CD4-positive, alpha-beta memory T cell (primary cell): ENCODE measurements at regions not wholly inside any gene's neighbourhood (a gene's known extent, or its start where the extent isn't known, plus 50 kb on each side); places are given as distances from the start of the nearest gene placed in this dataset.

Source experiments
- CTCF ChIA-PET: fragments of 350-600 bp; sonication (Branson Sonifier 250); formaldehyde crosslinking; loops from one replicate; lab custom pipeline; 2021; ENCODE audit warnings: inconsistent platforms; ENCODE audit not compliant: partially characterized antibody; lab: Charles Lee
- POLR2A ChIA-PET: fragments of 350-600 bp; sonication (Branson Sonifier 250); formaldehyde crosslinking; loops from one replicate; lab custom pipeline; 2021; ENCODE audit not compliant: partially characterized antibody; lab: Charles Lee
- DNase-seq, 5 donors: peaks; one replicate each; pipeline versions ENCODE4 v3.0.0 to v3.0.0-alpha.2; 2020 to 2022; ENCODE audit warnings: mixed read lengths in 1 of 5
- H3K27ac ChIP-seq: one replicate; pipeline ENCODE4 v1.7.0; 2013; ENCODE audit warnings: low read depth, low read length
- H3K27me3 ChIP-seq: 2 replicates; pipeline ENCODE4 v1.7.0; 2013; ENCODE audit warnings: mild to moderate bottlenecking, low read length, moderate library complexity; ENCODE audit not compliant: insufficient read depth
- H3K36me3 ChIP-seq: 2 replicates; pipeline ENCODE4 v1.7.0; 2013; ENCODE audit warnings: mild to moderate bottlenecking, low read length, moderate library complexity; ENCODE audit not compliant: insufficient read depth
- H3K4me1 ChIP-seq: 2 replicates; pipeline ENCODE4 v1.7.0; 2013; ENCODE audit warnings: mild to moderate bottlenecking, low read length, moderate library complexity; ENCODE audit not compliant: insufficient read depth
- H3K4me3 ChIP-seq, 2 donors: one replicate each; pipeline ENCODE4 v1.7.0; 2013; ENCODE audit warnings: low read length in 2 of 2, mild to moderate bottlenecking in 1 of 2
- H3K9me3 ChIP-seq, 2 donors: one replicate each; pipeline ENCODE4 v1.7.0; 2013; ENCODE audit warnings: low read length in 2 of 2, control low read depth in 1 of 2; ENCODE audit not compliant: control insufficient read depth in 1 of 2
- H3K27ac Mint-ChIP-seq, 7 donors: one replicate each; pipeline ENCODE4 v1.8.0; 2020 to 2021; ENCODE audit warnings: mixed read lengths in 7 of 7, mild to moderate bottlenecking in 6 of 7, inconsistent platforms in 3 of 7, moderate library complexity in 3 of 7
- H3K27me3 Mint-ChIP-seq, 2 donors: one replicate each; pipeline ENCODE4 v1.8.0; 2020 to 2021; ENCODE audit warnings: mixed read lengths in 2 of 2
- H3K36me3 Mint-ChIP-seq, 2 donors: one replicate each; pipeline ENCODE4 v1.8.0; 2020 to 2021; ENCODE audit warnings: mixed read lengths in 2 of 2, inconsistent platforms in 1 of 2, mild to moderate bottlenecking in 1 of 2
- H3K4me1 Mint-ChIP-seq, 4 donors: one replicate each; pipeline ENCODE4 v1.8.0; 2020 to 2021; ENCODE audit warnings: mixed read lengths in 4 of 4, mild to moderate bottlenecking in 1 of 4
- H3K4me3 Mint-ChIP-seq, 8 donors: one replicate each; pipeline ENCODE4 v1.8.0; 2020 to 2021; ENCODE audit warnings: mixed read lengths in 8 of 8, mild to moderate bottlenecking in 7 of 8, moderate library complexity in 6 of 8, inconsistent platforms in 3 of 8
- H3K9me3 Mint-ChIP-seq, 8 donors: one replicate each; pipeline ENCODE4 v1.8.0; 2020 to 2021; ENCODE audit warnings: mixed read lengths in 8 of 8, mild to moderate bottlenecking in 5 of 8, inconsistent platforms in 3 of 8, moderate library complexity in 1 of 8
- intact Hi-C: fragments of 100-400 bp; cut with micrococcal nuclease; formaldehyde crosslinking; loops from one replicate; pipeline ENCODE4 v1.15.1; 2023

DNA sequence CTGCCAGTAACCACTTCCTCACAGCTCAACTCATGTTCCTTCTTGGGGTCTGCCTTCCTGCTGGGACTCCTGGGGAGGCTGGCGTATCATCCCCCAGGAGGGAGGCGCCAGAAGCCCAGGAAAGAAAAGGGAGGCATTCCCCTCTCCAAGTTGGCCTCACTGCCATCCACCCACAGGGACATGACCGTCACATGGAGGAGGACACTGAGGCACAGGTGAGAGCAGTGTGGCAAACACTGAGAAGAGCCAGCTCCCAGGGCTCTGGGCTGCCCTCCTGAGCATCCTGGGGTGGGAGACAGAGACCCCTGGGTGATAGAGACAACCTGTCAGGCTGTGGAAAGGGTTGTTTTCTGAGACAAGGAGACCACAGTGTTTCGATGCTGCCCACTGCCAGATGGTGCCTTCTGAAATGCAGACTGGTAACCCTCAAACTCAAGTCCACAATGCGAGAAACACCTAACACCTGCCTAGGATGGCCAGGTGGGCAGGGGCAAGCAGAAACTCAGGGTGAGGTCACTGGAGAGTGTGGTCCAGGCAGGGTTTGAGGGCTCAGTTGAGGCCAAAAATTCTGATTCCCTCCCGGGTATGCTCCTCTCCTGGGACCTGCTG lies 1722.1 kb downstream of the TP53TG3F start:
- no peaks in the 10 kb centered on the region for H3K36me3 Mint-ChIP-seq

DNA sequence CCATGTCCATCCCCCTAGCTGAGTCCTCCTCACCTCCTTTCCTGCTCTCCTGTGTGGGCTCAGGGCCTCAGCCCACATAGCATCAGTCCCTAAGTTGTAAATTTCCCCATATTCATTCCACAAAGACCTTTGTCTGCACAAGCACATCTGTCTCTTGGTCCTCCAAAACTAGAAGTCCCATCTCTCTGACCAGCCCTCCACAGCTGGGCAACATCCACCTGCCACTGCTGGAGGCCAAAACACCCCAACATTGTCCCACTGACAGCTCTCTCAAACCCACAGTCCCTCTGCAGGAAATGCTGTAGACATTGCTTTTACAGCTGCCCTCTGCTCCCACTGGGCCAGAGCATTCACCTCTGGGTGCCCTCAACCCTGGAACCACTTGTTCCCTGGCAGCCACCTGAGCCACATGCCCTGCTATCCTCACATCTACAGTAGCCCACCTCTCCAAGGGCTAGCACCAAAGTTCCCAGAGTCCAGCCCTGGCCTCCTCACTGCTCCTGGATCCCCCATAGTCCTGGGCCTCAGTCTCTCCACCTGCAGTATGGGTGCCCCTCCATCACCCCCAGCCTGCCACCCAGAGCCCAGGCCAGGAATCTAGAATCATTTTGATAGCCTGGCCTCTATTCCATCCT lies 1722.7 kb downstream of the TP53TG3F start:
- H3K4me3 ChIP-seq = no peak overlapping the region
- H3K27me3 Mint-ChIP-seq = no peaks in the 10 kb centered on the region
- no peaks in the 10 kb centered on the region for H3K36me3 ChIP-seq
- CTCF ChIA-PET = no interaction called here
- no peaks in the 10 kb centered on the region for H3K4me1 ChIP-seq
- no peak overlapping the region for H3K27ac ChIP-seq
- peaks cover 2 to 49% (median 16%) of the 10 kb centered on the region in 8 donors for H3K9me3 Mint-ChIP-seq
- no peaks in the 10 kb centered on the region for H3K9me3 ChIP-seq
- no peak overlapping the region for H3K4me3 Mint-ChIP-seq
- peak overlapping the region in 1 of 7 donors; percentile 31 for H3K27ac Mint-ChIP-seq
- peaks cover 0 to 3% (median 0%) of the 10 kb centered on the region in 4 donors for H3K4me1 Mint-ChIP-seq
- no peaks in the 10 kb centered on the region for H3K27me3 ChIP-seq
- DNase-seq = no peak
- no peaks in the 10 kb centered on the region for H3K36me3 Mint-ChIP-seq
- intact Hi-C loops = no loop called here
- POLR2A ChIA-PET = no interaction called here

More for the DNA sequence above, 1722.1 kb downstream of the TP53TG3F start:
- Mint-ChIP-seq H3K27me3 (no peaks in the 10 kb centered on the region), H3K9me3 (peaks cover 2 to 43% (median 19%) of the 10 kb centered on the region in 8 donors), H3K27ac (no peak overlapping the region), H3K4me1 (peaks cover 0 to 3% (median 0%) of the 10 kb centered on the region in 4 donors), H3K4me3 (no peak overlapping the region)
- Histone ChIP-seq H3K9me3 (no peaks in the 10 kb centered on the region), H3K4me3 (no peak overlapping the region), H3K27ac (no peak overlapping the region), H3K4me1 (no peaks in the 10 kb centered on the region), H3K36me3 (no peaks in the 10 kb centered on the region), H3K27me3 (no peaks in the 10 kb centered on the region)
- CTCF ChIA-PET = no interaction called here
- intact Hi-C loops = no loop called here
- DNase-seq = no peak
- POLR2A ChIA-PET = no interaction called here

- no peaks in the 10 kb centered on the region for H3K36me3 Mint-ChIP-seq
- peaks cover 0 to 44% (median 14%) of the 10 kb centered on the region in 8 donors for H3K9me3 Mint-ChIP-seq
- DNase-seq = no peak
- H3K4me3 Mint-ChIP-seq = no peak overlapping the region
- POLR2A ChIA-PET = no interaction called here
- H3K27me3 ChIP-seq = no peaks in the 10 kb centered on the region
- intact Hi-C loops = no loop called here
- no peaks in the 10 kb centered on the region for H3K4me1 ChIP-seq
- CTCF ChIA-PET = no interaction called here
- no peaks in the 10 kb centered on the region for H3K27me3 Mint-ChIP-seq
- H3K4me1 Mint-ChIP-seq = peaks cover 0 to 3% (median 0%) of the 10 kb centered on the region in 4 donors
- H3K27ac Mint-ChIP-seq = no peak overlapping the region
- H3K36me3 ChIP-seq = no peaks in the 10 kb centered on the region
- no peaks in the 10 kb centered on the region for H3K9me3 ChIP-seq
- H3K27ac ChIP-seq = no peak overlapping the region
- no peak overlapping the region for H3K4me3 ChIP-seq
Observed at GRCh38 chr16:35182943-35183550, 1723.6 kb downstream of the TP53TG3F start.

- ChIA-PET POLR2A (no interaction called here), CTCF (no interaction called here)
- intact Hi-C loops = no loop called here
- no peaks in the 10 kb centered on the region for H3K4me1 ChIP-seq
- H3K36me3 Mint-ChIP-seq = no peaks in the 10 kb centered on the region
- peaks cover 0 to 44% (median 15%) of the 10 kb centered on the region in 8 donors for H3K9me3 Mint-ChIP-seq
- H3K36me3 ChIP-seq = no peaks in the 10 kb centered on the region
- no peaks in the 10 kb centered on the region for H3K27me3 ChIP-seq
- peaks cover 0 to 3% (median 0%) of the 10 kb centered on the region in 4 donors for H3K4me1 Mint-ChIP-seq
- H3K4me3 ChIP-seq = no peak overlapping the region
- no peak overlapping the region for H3K27ac ChIP-seq
- no peak overlapping the region for H3K4me3 Mint-ChIP-seq
- no peak for DNase-seq
- no peak overlapping the region for H3K27ac Mint-ChIP-seq
- no peaks in the 10 kb centered on the region for H3K9me3 ChIP-seq
- H3K27me3 Mint-ChIP-seq = no peaks in the 10 kb centered on the region
Observed at GRCh38 chr16:35184356-35184870, 1725.0 kb downstream of the TP53TG3F start.

DNA sequence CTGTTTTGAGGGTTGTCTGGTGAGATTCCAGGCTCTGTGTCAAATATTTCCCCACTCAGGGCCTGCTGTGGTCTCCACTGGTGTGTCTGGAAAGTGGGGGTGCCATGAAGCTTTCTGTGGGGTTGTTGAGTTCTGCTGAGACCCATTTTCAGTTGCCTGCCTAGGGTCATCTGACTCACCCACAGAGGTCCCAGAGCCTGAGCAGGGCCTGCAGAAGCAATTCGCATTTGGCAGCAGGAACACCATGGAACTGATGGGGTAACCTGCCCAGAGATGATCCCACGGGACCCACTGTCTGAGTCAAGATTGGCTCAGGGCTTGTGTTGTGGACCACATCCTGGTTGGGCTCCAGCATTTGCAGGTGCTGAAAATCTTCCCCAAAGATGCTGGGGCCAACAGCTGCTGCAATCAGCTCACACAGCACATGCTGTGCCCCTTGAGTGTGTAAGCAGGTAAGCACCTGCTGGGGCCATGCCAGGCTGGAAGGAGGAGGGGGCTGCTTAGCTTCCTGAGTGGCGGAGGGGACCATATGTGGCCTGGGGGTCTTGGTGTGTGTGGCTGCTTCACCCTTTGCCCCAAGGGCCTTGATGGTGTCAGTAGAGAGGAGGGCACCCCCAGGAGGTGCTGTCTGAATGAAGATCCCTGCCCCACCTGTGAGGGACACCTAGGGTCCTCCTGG lies 1726.1 kb downstream of the TP53TG3F start:
- Mint-ChIP-seq H3K4me3 (no peak overlapping the region), H3K27ac (no peak overlapping the region), H3K4me1 (peaks cover 0 to 3% (median 0%) of the 10 kb centered on the region in 4 donors), H3K36me3 (no peaks in the 10 kb centered on the region), H3K9me3 (peaks cover 4 to 42% (median 12%) of the 10 kb centered on the region in 8 donors), H3K27me3 (no peaks in the 10 kb centered on the region)
- CTCF ChIA-PET = no interaction called here
- POLR2A ChIA-PET = no interaction called here
- H3K4me1 ChIP-seq = no peaks in the 10 kb centered on the region
- intact Hi-C loops = no loop called here
- H3K9me3 ChIP-seq = no peaks in the 10 kb centered on the region
- H3K27me3 ChIP-seq = no peaks in the 10 kb centered on the region
- DNase-seq = no peak
- no peaks in the 10 kb centered on the region for H3K36me3 ChIP-seq
- H3K4me3 ChIP-seq = no peak overlapping the region
- no peak overlapping the region for H3K27ac ChIP-seq

DNA sequence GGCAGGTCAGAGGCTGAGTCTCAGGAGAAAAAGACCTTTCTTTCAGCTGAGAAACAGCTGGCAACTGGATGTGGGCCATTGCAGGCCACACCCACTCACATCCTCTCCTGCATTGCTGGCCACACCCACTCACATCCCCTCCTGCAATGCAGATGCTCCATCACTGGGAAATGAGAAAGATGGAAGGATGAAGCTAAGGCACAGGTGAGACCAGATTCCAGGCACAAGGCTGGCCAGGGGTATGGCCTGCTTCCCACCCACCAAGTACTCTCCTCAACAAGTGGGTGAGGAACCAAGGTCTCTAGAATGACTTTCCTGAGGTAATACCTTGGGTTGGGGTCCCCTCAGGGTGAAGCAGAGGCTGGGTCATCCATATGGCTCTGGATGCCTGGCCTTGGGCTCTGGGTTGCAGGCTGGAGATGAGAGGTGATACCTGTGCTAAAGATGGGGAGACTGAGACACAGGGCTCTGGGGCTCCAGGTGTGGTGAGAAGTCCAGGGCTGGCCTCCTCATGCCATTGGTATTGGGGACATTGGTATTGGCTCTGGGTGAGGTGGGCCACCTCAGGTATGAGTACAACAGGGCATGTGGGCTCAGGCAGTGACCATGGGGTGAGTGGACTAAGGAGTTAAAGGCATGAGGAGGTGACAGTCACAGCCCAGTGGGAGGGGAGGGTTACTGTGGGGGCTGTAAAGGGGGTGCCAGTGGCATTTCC lies 1726.8 kb downstream of the TP53TG3F start:
- H3K36me3 Mint-ChIP-seq = no peaks in the 10 kb centered on the region
- no peaks in the 10 kb centered on the region for H3K4me1 ChIP-seq
- no peaks in the 10 kb centered on the region for H3K9me3 ChIP-seq
- no peaks in the 10 kb centered on the region for H3K36me3 ChIP-seq
- H3K27ac Mint-ChIP-seq = no peak overlapping the region
- no peaks in the 10 kb centered on the region for H3K27me3 Mint-ChIP-seq
- no peak for DNase-seq
- no peaks in the 10 kb centered on the region for H3K27me3 ChIP-seq
- H3K27ac ChIP-seq = no peak overlapping the region
- H3K4me3 Mint-ChIP-seq = no peak overlapping the region
- CTCF ChIA-PET = no interaction called here
- H3K4me1 Mint-ChIP-seq = peaks cover 0 to 3% (median 0%) of the 10 kb centered on the region in 4 donors
- H3K9me3 Mint-ChIP-seq = peaks cover 4 to 39% (median 12%) of the 10 kb centered on the region in 8 donors
- H3K4me3 ChIP-seq = no peak overlapping the region
- intact Hi-C loops = no loop called here
- POLR2A ChIA-PET = no interaction called here
